ENCODE measurements at regions not wholly inside any gene's neighbourhood (a gene's known extent, or its start where the extent isn't known, plus 50 kb on each side); places are given as distances from the start of the nearest gene placed in this dataset.

- no peak for TF ChIP-seq POLR2A (IDR thresholded peaks at IDR 0.05; ENCODE audit: low read length)
- no peak for TF ChIP-seq GATA1 (IDR thresholded peaks at IDR 0.05; ENCODE audit: low read depth, low read length)
Observed at GRCh38 chr4:153099391-153100140, 104.7 kb upstream of the TRIM2 start.
